ENCODE measurements at regions not wholly inside any gene's neighbourhood (a gene's known extent, or its start where the extent isn't known, plus 50 kb on each side); places are given as distances from the start of the nearest gene placed in this dataset.

DNA sequence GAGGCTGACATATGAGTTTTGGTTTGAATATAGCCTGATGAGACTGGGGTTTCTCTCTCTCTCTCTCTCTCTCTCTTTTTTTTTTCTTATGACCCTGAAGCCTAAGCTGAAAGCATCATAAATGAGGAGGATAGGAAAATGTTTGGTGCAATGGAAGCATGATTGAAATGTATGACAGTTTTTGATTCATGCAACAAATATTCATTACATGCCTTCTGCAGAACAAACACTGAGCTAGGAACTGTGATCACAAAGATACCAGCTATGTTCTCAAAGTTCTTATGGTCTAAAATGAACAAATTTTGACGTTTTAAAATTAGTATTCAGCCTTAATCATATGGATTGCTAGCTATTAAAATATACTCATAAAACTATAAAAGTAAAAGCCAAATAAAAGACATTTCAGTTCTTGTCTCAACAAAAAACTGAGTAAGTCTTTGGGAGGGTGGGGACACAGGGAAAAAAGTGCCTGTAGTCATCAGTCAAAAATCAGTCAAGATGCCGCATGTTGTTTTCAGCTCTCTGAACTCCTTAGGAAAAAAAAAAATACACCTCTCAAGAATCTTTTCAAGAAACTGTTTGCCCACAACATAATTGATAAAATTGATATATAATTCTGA lies 57.2 kb downstream of the NKX6-1 start:
- Histone ChIP-seq H3K4me1 (ENCODE audit: control extremely low read depth in 1 of 4, control insufficient read depth in 4 of 4, insufficient read depth in 4 of 4, low read length in 3 of 4) (no peaks in the 10 kb centered on the region), H3K9me3 (ENCODE audit: control extremely low read depth in 1 of 5, control insufficient read depth in 4 of 5, insufficient read depth in 2 of 5, low read depth in 1 of 5, low read length in 4 of 5) (peaks cover 0 to 1% (median 0%) of the 10 kb centered on the region in 5 experiments), H3K27ac (ENCODE audit: insufficient read depth in 1 of 2, low read depth in 1 of 2, low read length in 2 of 2, poor library complexity in 1 of 2, severe bottlenecking in 2 of 2) (no peak overlapping the region), H3K27me3 (replicated peaks in 2 of 5; ENCODE audit: control insufficient read depth in 4 of 5, insufficient read depth in 5 of 5, low read length in 4 of 5) (peaks cover 0 to 12% (median 2%) of the 10 kb centered on the region in 5 experiments), H3K36me3 (ENCODE audit: control insufficient read depth in 4 of 4, insufficient read depth in 4 of 4, low read length in 3 of 4) (no peaks in the 10 kb centered on the region), H3K4me3 (ENCODE audit: control insufficient read depth in 1 of 7, extremely low read depth in 1 of 7, insufficient read depth in 4 of 7, low read depth in 2 of 7, low read length in 6 of 7) (no peak overlapping the region)
- POLR2A ChIA-PET, result no interaction called here
- DNase-seq, result no peak
- CTCF ChIA-PET, result interaction anchor here (1.3 kb wide), 1 partner anchor 9 kb away, joined by 3 read pairs; no protein-coding TSS in a partner anchor
- WGBS (ENCODE audit: insufficient coverage), result no CpG with 5 or more reads among the region's 2 CpGs

DNA sequence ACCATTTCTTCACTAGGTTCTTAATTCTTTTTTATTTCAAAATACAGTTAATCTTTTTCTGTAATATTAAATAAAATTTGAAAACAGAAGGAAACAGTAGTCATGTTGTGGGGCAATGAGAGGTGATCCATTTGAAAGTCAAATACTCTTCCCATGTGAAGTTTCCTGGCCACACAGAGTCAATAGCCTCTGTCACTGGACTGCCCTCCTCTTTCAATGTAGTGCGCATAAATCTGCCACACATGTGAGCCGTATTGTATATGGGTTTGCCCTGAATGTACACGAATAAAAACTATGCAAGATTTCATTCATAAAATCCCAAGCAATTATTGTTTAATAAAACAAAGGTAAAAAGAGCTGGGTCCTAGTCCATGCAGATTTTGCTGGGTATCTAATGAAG lies 59.1 kb downstream of the NKX6-1 start:
- no peak for DNase-seq
- POLR2A ChIA-PET, result no interaction called here
- CTCF ChIA-PET, result interaction anchor here (0.9 kb wide), 1 partner anchor 10 kb away, joined by 3 read pairs; no protein-coding TSS in a partner anchor
- Histone ChIP-seq H3K36me3 (ENCODE audit: control insufficient read depth in 4 of 4, insufficient read depth in 4 of 4, low read length in 3 of 4) (no peaks in the 10 kb centered on the region), H3K9me3 (ENCODE audit: control extremely low read depth in 1 of 5, control insufficient read depth in 4 of 5, insufficient read depth in 2 of 5, low read depth in 1 of 5, low read length in 4 of 5) (no peaks in the 10 kb centered on the region), H3K27me3 (replicated peaks in 2 of 5; ENCODE audit: control insufficient read depth in 4 of 5, insufficient read depth in 5 of 5, low read length in 4 of 5) (peaks cover 0 to 12% (median 2%) of the 10 kb centered on the region in 5 experiments), H3K4me1 (ENCODE audit: control extremely low read depth in 1 of 4, control insufficient read depth in 4 of 4, insufficient read depth in 4 of 4, low read length in 3 of 4) (no peaks in the 10 kb centered on the region), H3K27ac (ENCODE audit: insufficient read depth in 1 of 2, low read depth in 1 of 2, low read length in 2 of 2, poor library complexity in 1 of 2, severe bottlenecking in 2 of 2) (no peak overlapping the region), H3K4me3 (ENCODE audit: control insufficient read depth in 1 of 7, extremely low read depth in 1 of 7, insufficient read depth in 4 of 7, low read depth in 2 of 7, low read length in 6 of 7) (no peak overlapping the region)
- no CpG with 5 or more reads among the region's 3 CpGs for WGBS (ENCODE audit: insufficient coverage)

DNA sequence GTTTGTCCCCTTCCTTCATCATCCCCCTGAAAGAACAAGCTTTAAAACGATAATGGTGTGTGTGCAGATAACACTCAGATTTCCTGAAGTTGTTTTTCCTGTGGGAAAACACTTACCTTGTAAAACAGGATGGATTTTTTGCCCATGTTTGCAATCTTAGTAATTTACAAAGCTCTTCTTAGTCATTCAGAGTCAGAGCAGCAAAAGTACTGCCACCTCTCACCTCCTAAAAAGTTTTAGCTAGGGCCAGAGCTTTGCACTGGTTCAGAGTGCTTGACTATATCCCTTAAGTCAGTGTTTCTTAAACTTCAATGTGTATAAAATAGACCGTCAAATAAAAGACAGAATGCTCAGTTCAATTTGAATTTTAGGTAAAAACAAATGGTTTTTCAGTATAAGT lies 62.3 kb downstream of the NKX6-1 start:
- Histone ChIP-seq H3K4me3 (ENCODE audit: control insufficient read depth in 1 of 7, extremely low read depth in 1 of 7, insufficient read depth in 4 of 7, low read depth in 2 of 7, low read length in 6 of 7) (no peak overlapping the region), H3K4me1 (ENCODE audit: control extremely low read depth in 1 of 4, control insufficient read depth in 4 of 4, insufficient read depth in 4 of 4, low read length in 3 of 4) (no peaks in the 10 kb centered on the region), H3K9me3 (ENCODE audit: control extremely low read depth in 1 of 5, control insufficient read depth in 4 of 5, insufficient read depth in 2 of 5, low read depth in 1 of 5, low read length in 4 of 5) (no peaks in the 10 kb centered on the region), H3K27me3 (replicated peaks in 2 of 5; ENCODE audit: control insufficient read depth in 4 of 5, insufficient read depth in 5 of 5, low read length in 4 of 5) (peaks cover 0 to 10% (median 2%) of the 10 kb centered on the region in 5 experiments), H3K36me3 (ENCODE audit: control insufficient read depth in 4 of 4, insufficient read depth in 4 of 4, low read length in 3 of 4) (no peaks in the 10 kb centered on the region), H3K27ac (ENCODE audit: insufficient read depth in 1 of 2, low read depth in 1 of 2, low read length in 2 of 2, poor library complexity in 1 of 2, severe bottlenecking in 2 of 2) (no peak overlapping the region)
- WGBS (ENCODE audit: insufficient coverage), result no CpG with 5 or more reads among the region's 2 CpGs
- ChIA-PET CTCF (no interaction called here), POLR2A (no interaction called here)
- DNase-seq, result no peak

DNA sequence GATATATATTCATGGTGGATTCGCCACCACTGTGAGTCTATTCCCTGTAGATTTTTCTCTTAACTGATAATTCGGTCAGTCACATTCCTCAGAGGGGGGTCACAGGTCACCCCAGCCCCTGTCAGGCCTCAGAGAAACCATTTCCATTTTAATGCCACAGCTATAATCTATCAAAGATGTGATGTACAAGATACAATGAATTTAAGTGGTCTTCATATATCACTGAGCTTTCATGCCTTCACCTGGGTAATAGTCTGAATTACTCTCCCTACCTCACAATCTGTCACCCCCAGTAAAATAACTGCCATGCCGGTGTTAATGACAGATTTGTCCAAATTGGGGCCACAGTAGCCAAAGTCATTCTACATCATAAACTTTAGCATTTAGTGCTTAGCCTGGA lies 64.7 kb downstream of the NKX6-1 start:
- CTCF ChIA-PET, result no interaction called here
- POLR2A ChIA-PET, result no interaction called here
- no peaks in the 10 kb centered on the region for H3K36me3 ChIP-seq (ENCODE audit: control insufficient read depth in 4 of 4, insufficient read depth in 4 of 4, low read length in 3 of 4)
- no peak overlapping the region for H3K27ac ChIP-seq (ENCODE audit: insufficient read depth in 1 of 2, low read depth in 1 of 2, low read length in 2 of 2, poor library complexity in 1 of 2, severe bottlenecking in 2 of 2)
- H3K4me3 ChIP-seq (ENCODE audit: control insufficient read depth in 1 of 7, extremely low read depth in 1 of 7, insufficient read depth in 4 of 7, low read depth in 2 of 7, low read length in 6 of 7), result no peak overlapping the region
- no peak for DNase-seq
- whole genome bisulfite sequencing (ENCODE audit: insufficient coverage), result 100% methylated on average over 3 of the region's 3 CpGs
- no peaks in the 10 kb centered on the region for H3K9me3 ChIP-seq (ENCODE audit: control extremely low read depth in 1 of 5, control insufficient read depth in 4 of 5, insufficient read depth in 2 of 5, low read depth in 1 of 5, low read length in 4 of 5)
- no peaks in the 10 kb centered on the region for H3K4me1 ChIP-seq (ENCODE audit: control extremely low read depth in 1 of 4, control insufficient read depth in 4 of 4, insufficient read depth in 4 of 4, low read length in 3 of 4)
- peaks cover 0 to 2% (median 2%) of the 10 kb centered on the region in 5 experiments for H3K27me3 ChIP-seq (replicated peaks in 2 of 5; ENCODE audit: control insufficient read depth in 4 of 5, insufficient read depth in 5 of 5, low read length in 4 of 5)

DNA sequence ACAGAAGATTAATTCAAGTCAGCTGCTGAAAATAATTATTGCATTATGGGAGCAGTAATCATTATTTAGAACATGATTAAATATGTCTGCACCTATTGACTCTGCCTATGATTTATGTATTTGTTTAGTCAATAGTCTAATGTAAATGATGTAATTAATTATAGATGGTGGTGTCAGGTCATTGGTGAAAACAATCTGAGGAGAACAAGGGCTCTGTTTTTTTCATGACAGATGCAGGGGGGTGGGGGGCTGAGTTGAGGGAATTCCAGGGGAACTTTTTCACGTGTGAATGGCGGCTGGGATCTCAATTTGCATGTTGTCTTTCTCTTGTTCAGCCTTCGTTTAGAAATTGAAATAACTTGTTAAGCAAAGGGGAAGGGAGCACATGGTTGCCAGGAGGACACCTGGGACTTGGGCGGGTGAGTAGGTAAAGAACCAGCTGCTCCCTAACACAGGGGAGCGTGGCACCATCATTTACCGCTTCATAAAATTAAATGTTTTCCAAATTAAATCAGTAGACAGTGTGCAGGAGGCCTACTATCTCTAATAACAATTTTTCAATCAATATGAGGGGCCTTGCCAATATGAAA lies 65.4 kb downstream of the NKX6-1 start:
- H3K27me3 ChIP-seq (replicated peaks in 2 of 5; ENCODE audit: control insufficient read depth in 4 of 5, insufficient read depth in 5 of 5, low read length in 4 of 5), result peaks cover 0 to 2% (median 0%) of the 10 kb centered on the region in 5 experiments
- H3K27ac ChIP-seq (ENCODE audit: insufficient read depth in 1 of 2, low read depth in 1 of 2, low read length in 2 of 2, poor library complexity in 1 of 2, severe bottlenecking in 2 of 2), result no peak overlapping the region
- DNase-seq, result no peak
- ChIA-PET POLR2A (no interaction called here), CTCF (no interaction called here)
- no peaks in the 10 kb centered on the region for H3K9me3 ChIP-seq (ENCODE audit: control extremely low read depth in 1 of 5, control insufficient read depth in 4 of 5, insufficient read depth in 2 of 5, low read depth in 1 of 5, low read length in 4 of 5)
- no peak overlapping the region for H3K4me3 ChIP-seq (ENCODE audit: control insufficient read depth in 1 of 7, extremely low read depth in 1 of 7, insufficient read depth in 4 of 7, low read depth in 2 of 7, low read length in 6 of 7)
- WGBS (ENCODE audit: insufficient coverage), result 65% methylated on average over 3 of the region's 6 CpGs
- no peaks in the 10 kb centered on the region for H3K36me3 ChIP-seq (ENCODE audit: control insufficient read depth in 4 of 4, insufficient read depth in 4 of 4, low read length in 3 of 4)
- no peaks in the 10 kb centered on the region for H3K4me1 ChIP-seq (ENCODE audit: control extremely low read depth in 1 of 4, control insufficient read depth in 4 of 4, insufficient read depth in 4 of 4, low read length in 3 of 4)

DNA sequence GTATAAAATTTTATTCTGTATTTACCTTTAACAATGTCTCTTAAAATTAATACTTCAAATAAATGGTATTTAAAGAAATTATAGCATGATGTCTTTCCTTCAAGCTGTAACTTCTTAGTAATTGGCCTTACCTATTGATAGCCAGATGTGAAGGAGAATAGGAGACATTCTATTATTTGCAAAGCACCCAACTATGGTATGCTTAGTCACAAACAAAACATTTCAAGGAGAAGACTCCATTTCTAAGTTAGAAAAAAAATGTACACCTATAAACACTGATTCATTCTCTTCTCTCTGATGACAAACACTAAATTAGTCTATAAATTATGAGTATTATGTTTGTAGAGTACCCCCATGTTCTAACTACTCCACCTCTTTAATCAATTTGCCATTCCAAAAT lies 66.4 kb downstream of the NKX6-1 start:
- CTCF ChIA-PET, result no interaction called here
- no peaks in the 10 kb centered on the region for H3K4me1 ChIP-seq (ENCODE audit: control extremely low read depth in 1 of 4, control insufficient read depth in 4 of 4, insufficient read depth in 4 of 4, low read length in 3 of 4)
- H3K36me3 ChIP-seq (ENCODE audit: control insufficient read depth in 4 of 4, insufficient read depth in 4 of 4, low read length in 3 of 4), result no peaks in the 10 kb centered on the region
- H3K27me3 ChIP-seq (replicated peaks in 2 of 5; ENCODE audit: control insufficient read depth in 4 of 5, insufficient read depth in 5 of 5, low read length in 4 of 5), result peaks cover 0 to 2% (median 0%) of the 10 kb centered on the region in 5 experiments
- H3K27ac ChIP-seq (ENCODE audit: insufficient read depth in 1 of 2, low read depth in 1 of 2, low read length in 2 of 2, poor library complexity in 1 of 2, severe bottlenecking in 2 of 2), result no peak overlapping the region
- DNase-seq, result no peak
- POLR2A ChIA-PET, result interaction anchor here (0.6 kb wide), 1 partner anchor 1025 kb away, joined by 3 read pairs; no protein-coding TSS in a partner anchor
- H3K4me3 ChIP-seq (ENCODE audit: control insufficient read depth in 1 of 7, extremely low read depth in 1 of 7, insufficient read depth in 4 of 7, low read depth in 2 of 7, low read length in 6 of 7), result no peak overlapping the region
- H3K9me3 ChIP-seq (ENCODE audit: control extremely low read depth in 1 of 5, control insufficient read depth in 4 of 5, insufficient read depth in 2 of 5, low read depth in 1 of 5, low read length in 4 of 5), result no peaks in the 10 kb centered on the region

DNA sequence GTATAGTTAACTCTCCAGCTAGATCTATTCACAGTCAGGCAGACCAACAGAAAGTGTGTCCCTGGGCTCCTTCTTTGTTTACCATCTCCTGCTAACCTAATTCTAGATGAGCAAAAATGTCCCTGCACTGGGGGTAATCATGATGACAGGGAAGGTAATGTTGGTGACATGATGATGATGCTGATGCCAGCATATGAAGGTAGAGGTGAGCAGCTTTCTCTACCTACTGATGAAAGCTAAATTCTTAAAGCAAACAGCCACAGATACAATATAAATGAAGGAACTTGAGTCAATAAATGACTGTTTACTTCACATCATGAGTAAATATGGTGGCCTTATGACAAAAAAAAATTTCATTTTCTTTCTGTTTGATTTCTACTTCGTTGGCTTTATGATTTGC lies 78.5 kb downstream of the NKX6-1 start:
- H3K4me1 ChIP-seq (ENCODE audit: control extremely low read depth in 1 of 4, control insufficient read depth in 4 of 4, insufficient read depth in 4 of 4, low read length in 3 of 4), result no peaks in the 10 kb centered on the region
- CTCF ChIA-PET, result no interaction called here
- no peak overlapping the region for H3K27ac ChIP-seq (ENCODE audit: insufficient read depth in 1 of 2, low read depth in 1 of 2, low read length in 2 of 2, poor library complexity in 1 of 2, severe bottlenecking in 2 of 2)
- H3K36me3 ChIP-seq (ENCODE audit: control insufficient read depth in 4 of 4, insufficient read depth in 4 of 4, low read length in 3 of 4), result no peaks in the 10 kb centered on the region
- no peak overlapping the region for H3K4me3 ChIP-seq (ENCODE audit: control insufficient read depth in 1 of 7, extremely low read depth in 1 of 7, insufficient read depth in 4 of 7, low read depth in 2 of 7, low read length in 6 of 7)
- H3K27me3 ChIP-seq (replicated peaks in 2 of 5; ENCODE audit: control insufficient read depth in 4 of 5, insufficient read depth in 5 of 5, low read length in 4 of 5), result peaks cover 0 to 2% (median 0%) of the 10 kb centered on the region in 5 experiments
- peaks cover 0 to 1% (median 0%) of the 10 kb centered on the region in 5 experiments for H3K9me3 ChIP-seq (ENCODE audit: control extremely low read depth in 1 of 5, control insufficient read depth in 4 of 5, insufficient read depth in 2 of 5, low read depth in 1 of 5, low read length in 4 of 5)
- no peak for DNase-seq
- WGBS (ENCODE audit: insufficient coverage), result no CpG with 5 or more reads among the region's 1 CpG
- POLR2A ChIA-PET, result no interaction called here

All from common myeloid progenitor, CD34-positive (primary cell).